ENCODE measurements at regions not wholly inside any gene's neighbourhood (a gene's known extent, or its start where the extent isn't known, plus 50 kb on each side); places are given as distances from the start of the nearest gene placed in this dataset.
"Not testable (repeated sequence)": the region's sequence is repeated elsewhere in the genome, so short reads cannot be mapped to it uniquely, and the experiment has no call there.

GRCh38 chr2:63739180-63739579 is 102.5 kb upstream of the UGP2 start:
- not testable (repeated sequence) for DNase-seq (ENCODE audit: low read depth)

- no peak for DNase-seq (ENCODE audit: low read depth)
Observed at GRCh38 chr2:63740020-63740419, 101.7 kb upstream of the UGP2 start.

GRCh38 chr2:63740943-63741342 is 100.8 kb upstream of the UGP2 start:
- DNase-seq (ENCODE audit: low read depth) = peak; percentile 48

GRCh38 chr2:63741884-63742579 is 99.7 kb upstream of the UGP2 start:
- DNase-seq (ENCODE audit: low read depth) = peak; percentile 76

- DNase-seq (ENCODE audit: low read depth) = no peak
Observed at GRCh38 chr2:63742580-63742976, 99.1 kb upstream of the UGP2 start.

GRCh38 chr2:63743170-63743981 is 98.3 kb upstream of the UGP2 start:
- no peak for DNase-seq (ENCODE audit: low read depth)

- no peak for DNase-seq (ENCODE audit: low read depth)
Observed at GRCh38 chr2:63743982-63744966, 97.4 kb upstream of the UGP2 start.

GRCh38 chr2:63746548-63746947 is 95.1 kb upstream of the UGP2 start:
- not testable (repeated sequence) for DNase-seq (ENCODE audit: low read depth)

- DNase-seq (ENCODE audit: low read depth) = no peak
Observed at GRCh38 chr2:63751901-63752300, 89.8 kb upstream of the UGP2 start.

- peak; percentile 55 for DNase-seq (ENCODE audit: low read depth)
Observed at GRCh38 chr2:63755216-63755615, 86.5 kb upstream of the UGP2 start.

GRCh38 chr2:63755965-63756364 is 85.7 kb upstream of the UGP2 start:
- DNase-seq (ENCODE audit: low read depth) = peak; percentile 74

- DNase-seq (ENCODE audit: low read depth) = peak; percentile 77
Observed at GRCh38 chr2:63763391-63763941, 78.2 kb upstream of the UGP2 start.

GRCh38 chr2:63764630-63765029 is 77.1 kb upstream of the UGP2 start:
- DNase-seq (ENCODE audit: low read depth) = peak; percentile 29

- DNase-seq (ENCODE audit: low read depth) = no peak
Observed at GRCh38 chr2:63765117-63765516, 76.6 kb upstream of the UGP2 start.

GRCh38 chr2:63767307-63767706 is 74.4 kb upstream of the UGP2 start:
- DNase-seq (ENCODE audit: low read depth) = no peak

GRCh38 chr2:63768051-63768450 is 73.6 kb upstream of the UGP2 start:
- DNase-seq (ENCODE audit: low read depth) = no peak

GRCh38 chr2:63769915-63770314 is 71.8 kb upstream of the UGP2 start:
- DNase-seq (ENCODE audit: low read depth) = no peak

GRCh38 chr2:63772061-63772460 is 69.6 kb upstream of the UGP2 start:
- peak; percentile 59 for DNase-seq (ENCODE audit: low read depth)

- DNase-seq (ENCODE audit: low read depth) = no peak
Observed at GRCh38 chr2:63775191-63775590, 66.5 kb upstream of the UGP2 start.

GRCh38 chr2:63776382-63776781 is 65.3 kb upstream of the UGP2 start:
- DNase-seq (ENCODE audit: low read depth) = no peak

- no peak for DNase-seq (ENCODE audit: low read depth)
Observed at GRCh38 chr2:63777816-63778215, 63.9 kb upstream of the UGP2 start.

GRCh38 chr2:63778391-63778790 is 63.3 kb upstream of the UGP2 start:
- DNase-seq (ENCODE audit: low read depth) = no peak

All from EH (cell line).